Progenitor cell of endocrine pancreas (in vitro differentiated cells): ENCODE measurements at regions not wholly inside any gene's neighbourhood (a gene's known extent, or its start where the extent isn't known, plus 50 kb on each side); places are given as distances from the start of the nearest gene placed in this dataset.
"Not testable (repeated sequence)": the region's sequence is repeated elsewhere in the genome, so short reads cannot be mapped to it uniquely, and the experiment has no call there.

Experiments used
- DNase-seq: peaks from one replicate; pipeline ENCODE4 v3.0.0; 2021; ENCODE audit warnings: low spot score; ENCODE audit not compliant: unreplicated experiment
- H3K27ac Mint-ChIP-seq: 2 replicates; pipeline ENCODE4 v1.8.0; 2021; ENCODE audit warnings: mild to moderate bottlenecking, moderate library complexity, mixed read lengths
- H3K27me3 Mint-ChIP-seq: 2 replicates; pipeline ENCODE4 v1.8.0; 2021; ENCODE audit warnings: mixed read lengths
- H3K36me3 Mint-ChIP-seq: 2 replicates; pipeline ENCODE4 v1.8.0; 2022; ENCODE audit warnings: mixed read lengths; ENCODE audit not compliant: insufficient read depth
- H3K4me1 Mint-ChIP-seq: 2 replicates; pipeline ENCODE4 v1.8.0; 2021; ENCODE audit warnings: low read depth, mixed read lengths
- H3K4me3 Mint-ChIP-seq: 2 replicates; pipeline ENCODE4 v1.8.0; 2021; ENCODE audit warnings: low read depth, mild to moderate bottlenecking, moderate library complexity, mixed read lengths
- H3K9me3 Mint-ChIP-seq: 2 replicates; pipeline ENCODE4 v1.8.0; 2021; ENCODE audit warnings: low read depth, mixed read lengths
- CTCF ChIP-seq: fragments of 200-600 bp; sonication (generic); IDR thresholded peaks from one replicate; pipeline ENCODE4 v1.5.0; 2021; ENCODE audit warnings: antibody characterized with exemption, mild to moderate bottlenecking; ENCODE audit not compliant: unreplicated experiment

GRCh38 chr2:45102141-45102540 lies 92.9 kb upstream of the SIX2 start:
- Mint-ChIP-seq H3K4me1 (no peaks in the 10 kb centered on the region), H3K9me3 (no peaks in the 10 kb centered on the region), H3K4me3 (no peak overlapping the region), H3K36me3 (no peaks in the 10 kb centered on the region), H3K27ac (no peak overlapping the region), H3K27me3 (no peaks in the 10 kb centered on the region)
- no peak for DNase-seq
- no peak for TF ChIP-seq CTCF

GRCh38 chr2:45096996-45097395 lies 87.7 kb upstream of the SIX2 start:
- no peak overlapping the region for H3K4me3 Mint-ChIP-seq
- peaks cover 22% of the 10 kb centered on the region for H3K27me3 Mint-ChIP-seq
- DNase-seq: no peak
- TF ChIP-seq CTCF: no peak
- no peak overlapping the region for H3K27ac Mint-ChIP-seq
- no peaks in the 10 kb centered on the region for H3K9me3 Mint-ChIP-seq
- H3K4me1 Mint-ChIP-seq: no peaks in the 10 kb centered on the region
- H3K36me3 Mint-ChIP-seq: no peaks in the 10 kb centered on the region

GRCh38 chr2:45096038-45096437 lies 86.8 kb upstream of the SIX2 start:
- H3K36me3 Mint-ChIP-seq: not testable (repeated sequence)

GRCh38 chr2:45093663-45094062 lies 84.4 kb upstream of the SIX2 start:
- Mint-ChIP-seq H3K9me3 (no peaks in the 10 kb centered on the region), H3K4me3 (no peak overlapping the region), H3K27ac (no peak overlapping the region), H3K36me3 (no peaks in the 10 kb centered on the region), H3K27me3 (peaks cover 26% of the 10 kb centered on the region), H3K4me1 (no peaks in the 10 kb centered on the region)
- DNase-seq: no peak
- TF ChIP-seq CTCF: no peak

More at GRCh38 chr2:45096038-45096437, 86.8 kb upstream of the SIX2 start:
- H3K27me3 Mint-ChIP-seq: peaks cover 22% of the 10 kb centered on the region
- not testable (repeated sequence) for DNase-seq, H3K9me3 Mint-ChIP-seq, H3K4me1 Mint-ChIP-seq, H3K27ac Mint-ChIP-seq, H3K4me3 Mint-ChIP-seq

GRCh38 chr2:45093181-45093580 lies 83.9 kb upstream of the SIX2 start:
- Mint-ChIP-seq H3K9me3 (no peaks in the 10 kb centered on the region), H3K27me3 (peaks cover 26% of the 10 kb centered on the region), H3K4me3 (no peak overlapping the region), H3K4me1 (peaks cover 2% of the 10 kb centered on the region), H3K27ac (no peak overlapping the region), H3K36me3 (no peaks in the 10 kb centered on the region)
- DNase-seq: no peak
- TF ChIP-seq CTCF: no peak

GRCh38 chr2:45089554-45090261 lies 80.5 kb upstream of the SIX2 start:
- no peaks in the 10 kb centered on the region for H3K9me3 Mint-ChIP-seq
- no peak for TF ChIP-seq CTCF
- peaks cover 24% of the 10 kb centered on the region for H3K27me3 Mint-ChIP-seq
- H3K27ac Mint-ChIP-seq: no peak overlapping the region
- peaks cover 2% of the 10 kb centered on the region for H3K4me1 Mint-ChIP-seq
- H3K36me3 Mint-ChIP-seq: no peaks in the 10 kb centered on the region
- DNase-seq: no peak
- no peak overlapping the region for H3K4me3 Mint-ChIP-seq
